Posterior cingulate gyrus (tissue), 11 donors: ENCODE measurements at regions not wholly inside any gene's neighbourhood (a gene's known extent, or its start where the extent isn't known, plus 50 kb on each side); places are given as distances from the start of the nearest gene placed in this dataset.
"Not testable (repeated sequence)": the region's sequence is repeated elsewhere in the genome, so short reads cannot be mapped to it uniquely, and the experiment has no call there.

ENCODE experiments used
- DNase-seq, 10 donors: peaks; one replicate each; pipeline versions ENCODE4 v3.0.0 to v3.0.0-alpha.2; 2020 to 2021; ENCODE audit warnings: mixed read lengths in 3 of 10
- intact Hi-C: fragments of 100-400 bp; cut with DNase I; formaldehyde crosslinking; loops from one replicate; pipeline ENCODE4 v1.15.1; 2023

GRCh38 chr7:25680636-25681035, 452.4 kb upstream of the NPVF start:
- intact Hi-C loops: no loop called here
- no peak for DNase-seq

DNA sequence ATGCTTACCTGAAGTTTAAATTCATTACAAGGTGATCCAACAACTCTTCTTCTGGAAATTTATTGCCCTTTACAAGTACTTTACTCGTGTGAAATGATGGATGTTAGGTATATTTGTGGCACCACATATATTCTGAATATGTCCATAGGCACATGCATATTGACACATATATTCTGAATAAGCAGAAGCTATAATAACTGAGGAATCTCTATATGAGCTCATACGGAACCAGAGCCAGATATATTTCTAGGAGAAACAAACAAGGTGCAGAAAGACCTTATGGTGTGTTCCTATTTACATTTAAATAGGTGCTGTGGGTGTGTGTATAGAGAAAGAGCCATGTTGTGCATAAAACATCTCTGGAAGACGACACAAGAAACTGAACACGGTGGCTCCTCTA, 456.1 kb upstream of the NPVF start:
- no peak for DNase-seq
- intact Hi-C loops: no loop called here

- intact Hi-C loops: no loop called here
- no peak for DNase-seq
Measured at GRCh38 chr7:25686493-25686892, 458.2 kb upstream of the NPVF start.

DNA sequence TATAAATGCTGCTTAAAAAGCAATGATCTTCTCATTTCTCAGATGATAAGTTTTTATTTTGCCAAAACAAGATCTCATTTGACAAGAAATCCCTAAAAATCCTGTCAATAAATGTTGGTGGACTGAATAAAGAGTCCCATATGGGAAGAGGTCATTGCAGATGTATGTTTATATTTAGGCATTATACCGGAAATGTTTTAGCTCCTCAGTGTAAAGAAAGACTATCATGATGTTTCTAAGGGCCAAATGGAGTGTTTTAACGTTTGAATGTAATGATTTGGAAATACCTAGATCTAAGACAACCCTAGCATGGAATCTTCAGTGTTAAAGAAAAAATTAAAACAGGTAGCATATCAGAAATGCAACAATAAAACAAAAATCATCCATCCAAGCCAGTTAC, 457.8 kb upstream of the NFE2L3 start:
- DNase-seq: no peak
- intact Hi-C loops: no loop called here

- intact Hi-C loops: no loop called here
- DNase-seq: no peak
Measured at GRCh38 chr7:25694699-25695098, 457.3 kb upstream of the NFE2L3 start.

GRCh38 chr7:25696571-25696970, 455.4 kb upstream of the NFE2L3 start:
- intact Hi-C loops: no loop called here
- no peak for DNase-seq

GRCh38 chr7:25698451-25699113, 453.4 kb upstream of the NFE2L3 start:
- no peak for DNase-seq
- intact Hi-C loops: no loop called here

DNA sequence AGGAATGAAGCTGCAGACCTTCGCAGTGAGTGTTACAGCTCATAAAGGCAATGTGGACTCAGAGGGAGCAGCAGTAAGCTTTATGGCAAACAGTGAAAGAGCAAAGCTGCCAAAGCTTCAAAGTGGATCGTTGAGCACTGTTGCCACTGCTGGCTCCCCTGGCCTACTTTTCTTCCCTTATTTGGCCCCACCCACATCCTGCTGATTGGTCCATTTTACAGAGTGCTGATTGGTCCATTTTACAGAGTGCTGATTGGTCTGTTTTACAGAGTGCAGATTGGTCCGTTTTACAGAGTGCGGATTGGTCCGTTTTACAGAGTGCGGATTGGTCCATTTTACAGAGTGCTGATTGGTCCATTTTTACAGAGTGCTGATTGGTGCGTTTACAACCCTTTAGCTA, 451.9 kb upstream of the NFE2L3 start:
- DNase-seq, intact Hi-C loops: not testable (repeated sequence)

- DNase-seq: peak in 1 of 10 donors; percentile 24
- intact Hi-C loops: no loop called here
Measured at GRCh38 chr7:25704413-25704812, 447.6 kb upstream of the NFE2L3 start.

DNA sequence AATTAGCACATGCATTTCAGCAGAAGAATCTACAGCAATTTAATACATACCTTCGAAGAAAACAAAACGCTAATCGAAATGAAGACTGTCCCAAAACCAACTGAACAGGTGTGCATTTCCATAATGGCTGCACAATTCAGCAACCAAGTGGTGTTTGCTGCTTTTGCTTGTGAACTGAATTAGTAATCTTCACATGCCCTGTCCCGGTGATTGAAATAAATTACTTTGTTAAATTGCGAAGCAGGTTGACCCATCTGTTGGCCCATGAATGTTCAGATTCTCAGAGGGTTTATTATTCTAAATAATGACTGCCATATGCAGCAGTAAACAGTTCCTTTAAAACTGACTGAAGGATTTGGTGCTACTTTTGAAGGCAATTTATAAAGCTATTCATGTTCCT, 445.2 kb upstream of the NFE2L3 start:
- DNase-seq: no peak
- intact Hi-C loops: no loop called here

DNA sequence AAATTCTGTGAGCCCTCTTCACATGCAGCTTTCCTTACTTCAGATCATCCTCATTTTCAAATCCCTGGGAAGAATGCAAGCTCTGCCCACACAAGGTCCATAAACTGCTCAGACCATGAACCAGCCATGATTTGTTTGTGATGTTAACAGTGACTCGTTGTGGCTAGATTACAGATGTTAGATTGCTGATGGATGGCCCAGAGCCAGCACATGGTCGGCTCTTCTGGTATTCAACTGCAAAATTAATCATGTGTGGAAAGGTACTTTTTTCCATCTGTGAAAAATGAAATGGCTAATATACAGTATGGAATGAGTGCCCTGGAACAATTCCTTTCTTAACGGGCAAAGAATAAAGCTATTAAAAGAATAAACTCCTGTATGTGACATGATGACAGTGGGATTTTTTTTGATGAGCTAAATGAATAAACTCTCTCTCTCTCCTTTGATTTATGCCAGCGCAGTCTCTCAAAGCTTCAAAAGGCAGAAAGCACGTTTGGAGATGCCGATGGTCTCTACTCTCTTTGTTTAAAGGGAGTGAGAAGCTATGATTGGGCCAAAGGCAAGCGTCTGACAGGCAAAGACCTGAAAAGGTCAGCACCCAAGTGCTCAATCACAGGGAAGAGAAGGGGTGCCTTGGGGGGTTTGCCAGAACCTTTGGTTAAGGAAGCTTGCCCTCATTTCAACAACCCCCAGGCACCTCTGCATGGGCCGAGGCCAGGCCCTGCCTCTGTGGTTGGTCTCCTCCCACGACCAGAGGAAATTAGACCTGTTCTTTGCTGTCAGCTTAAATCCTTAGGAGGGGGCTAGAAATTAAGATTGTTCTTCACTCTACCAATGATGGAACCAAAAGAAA, 444.0 kb upstream of the NFE2L3 start:
- DNase-seq: peak in 1 of 10 donors; percentile 55
- intact Hi-C loops: no loop called here

GRCh38 chr7:25710959-25711358, 441.0 kb upstream of the NFE2L3 start:
- intact Hi-C loops: loop anchor here (10.0 kb wide), 1 partner anchor 144 kb away; no protein-coding TSS in a partner anchor
- no peak for DNase-seq

- DNase-seq: no peak
- intact Hi-C loops: loop anchor here (10.0 kb wide), 1 partner anchor 143 kb away; no protein-coding TSS in a partner anchor
Measured at GRCh38 chr7:25711940-25712339, 440.1 kb upstream of the NFE2L3 start.

DNA sequence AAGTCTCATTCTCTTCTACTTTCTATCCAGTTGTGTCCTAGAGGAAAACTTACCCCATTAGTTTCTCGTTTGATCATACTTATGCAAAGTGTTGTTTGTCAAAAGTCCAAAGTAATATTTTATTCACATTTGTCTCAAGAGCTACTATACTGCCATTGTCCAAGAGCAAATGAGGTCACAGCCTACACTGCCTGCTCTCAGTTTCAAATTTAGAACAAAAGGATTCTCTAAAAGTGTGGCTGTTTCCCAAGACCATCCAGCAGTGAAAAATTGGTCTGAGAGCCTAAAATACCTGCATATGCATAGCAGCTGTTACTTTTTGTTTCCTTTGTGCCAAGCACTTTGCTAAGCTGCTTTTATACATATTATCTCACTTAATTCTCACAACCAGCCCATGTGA, 439.5 kb upstream of the NFE2L3 start:
- intact Hi-C loops: loop anchor here (10.0 kb wide), 1 partner anchor 142 kb away; no protein-coding TSS in a partner anchor
- no peak for DNase-seq

GRCh38 chr7:25714013-25714412, 438.0 kb upstream of the NFE2L3 start:
- intact Hi-C loops: loop anchor here (10.0 kb wide), 1 partner anchor 141 kb away; no protein-coding TSS in a partner anchor
- DNase-seq: no peak

GRCh38 chr7:25716421-25716820, 435.6 kb upstream of the NFE2L3 start:
- intact Hi-C loops: loop anchor here (10.0 kb wide), 1 partner anchor 138 kb away; no protein-coding TSS in a partner anchor
- DNase-seq: no peak

DNA sequence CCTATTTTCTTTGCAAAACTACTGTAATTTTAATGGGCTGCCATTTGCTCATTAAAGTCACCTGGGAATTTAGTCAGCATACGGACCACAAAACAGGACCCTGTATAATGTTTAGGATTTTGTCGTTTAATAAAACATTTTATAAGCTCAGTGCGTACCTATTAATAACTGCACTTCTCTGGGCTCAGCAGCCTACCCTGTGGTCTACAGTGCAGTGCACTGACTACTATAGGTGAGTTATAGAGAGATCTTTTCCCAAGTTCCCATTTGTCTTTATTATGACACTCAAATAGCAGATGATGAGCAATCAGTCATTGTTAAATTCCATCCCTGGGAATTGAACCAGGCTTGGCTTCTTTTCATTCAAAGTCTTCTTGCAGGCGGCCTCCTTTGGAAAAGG, 433.4 kb upstream of the NFE2L3 start:
- DNase-seq: no peak
- intact Hi-C loops: loop anchor here (10.0 kb wide), 1 partner anchor 136 kb away; no protein-coding TSS in a partner anchor

DNA sequence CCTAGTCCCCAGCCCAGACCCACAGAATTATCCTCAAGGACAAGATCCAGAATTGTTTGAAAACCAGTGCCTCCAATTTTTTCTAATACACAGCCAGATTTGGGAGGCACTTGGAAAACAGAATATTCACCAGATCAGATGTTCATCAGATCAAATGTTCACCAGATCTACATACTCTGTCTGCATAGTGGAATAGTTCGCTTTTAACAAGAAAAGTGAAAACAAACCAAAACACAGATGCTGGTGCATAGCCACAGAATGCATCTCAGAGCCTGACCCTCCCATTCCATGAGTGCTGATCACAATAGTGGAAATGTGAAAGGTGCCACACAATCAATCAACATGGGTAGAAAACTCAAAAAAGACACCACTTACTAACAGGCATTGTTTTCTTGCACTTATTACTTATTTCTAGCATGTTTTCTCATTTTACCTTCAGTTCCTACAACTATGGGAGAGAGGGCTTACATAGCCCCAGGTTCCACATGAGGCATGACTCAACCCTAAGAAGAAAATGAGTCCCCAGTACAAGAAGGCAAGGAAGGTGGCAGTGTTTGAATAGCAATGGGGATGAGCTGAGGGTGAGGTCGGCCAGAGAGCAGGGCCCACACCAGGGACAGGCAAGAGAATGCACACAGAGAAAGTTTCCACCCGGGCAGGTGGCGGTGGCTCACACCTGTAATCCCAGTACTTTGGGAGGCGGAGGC, 432.7 kb upstream of the NFE2L3 start:
- no peak for DNase-seq
- intact Hi-C loops: loop anchor here (10.0 kb wide), 1 partner anchor 135 kb away; no protein-coding TSS in a partner anchor

DNA sequence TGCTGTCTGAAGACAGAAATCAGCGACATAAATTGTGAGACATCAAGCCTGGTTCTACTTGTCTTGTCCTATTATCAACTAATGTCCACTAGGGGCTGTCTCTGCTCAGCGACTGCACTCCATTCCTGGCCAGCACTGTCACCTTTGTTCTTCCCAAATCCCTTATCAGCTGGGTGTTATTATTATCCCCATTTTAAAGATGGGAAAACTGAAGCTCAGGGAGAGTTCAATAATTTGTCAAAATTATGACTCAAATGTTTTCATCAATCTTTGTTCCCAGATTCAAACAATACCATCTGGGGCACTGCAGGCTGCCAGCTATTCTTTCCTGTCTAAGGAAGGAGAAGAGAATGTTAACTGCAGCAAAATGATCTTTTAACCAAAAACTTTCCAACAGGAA, 431.6 kb upstream of the NFE2L3 start:
- intact Hi-C loops: loop anchor here (10.0 kb wide), 1 partner anchor 114 kb away; no protein-coding TSS in a partner anchor
- DNase-seq: no peak

GRCh38 chr7:25722856-25723255, 429.1 kb upstream of the NFE2L3 start:
- intact Hi-C loops: loop anchor here (10.0 kb wide), 1 partner anchor 112 kb away; no protein-coding TSS in a partner anchor

DNA sequence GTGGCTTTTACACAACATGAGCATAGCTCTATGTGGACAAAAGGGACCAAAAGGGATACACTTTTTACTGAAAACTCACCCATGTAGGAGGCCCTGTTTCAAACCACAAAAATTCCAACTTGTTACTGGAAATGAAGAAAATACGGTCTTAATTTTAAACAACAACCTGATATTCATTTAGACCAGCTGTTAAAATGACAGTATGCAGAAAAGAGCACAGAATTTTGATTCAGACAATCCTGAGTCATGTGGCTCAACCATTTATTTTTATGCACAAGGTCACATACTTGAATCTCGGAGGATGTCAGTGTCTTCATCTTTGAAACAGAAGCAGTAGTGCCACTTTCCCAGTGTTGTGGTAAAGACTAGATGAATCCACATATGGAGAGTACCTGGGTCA, 426.5 kb upstream of the NFE2L3 start:
- DNase-seq: no peak
- intact Hi-C loops: loop anchor here (10.0 kb wide), 1 partner anchor 109 kb away; no protein-coding TSS in a partner anchor

More at GRCh38 chr7:25722856-25723255, 429.1 kb upstream of the NFE2L3 start:
- DNase-seq: no peak
